Naive thymus-derived CD8-positive, alpha-beta T cell (primary cell): ENCODE measurements at regions not wholly inside any gene's neighbourhood (a gene's known extent, or its start where the extent isn't known, plus 50 kb on each side); places are given as distances from the start of the nearest gene placed in this dataset.

Experiments used
- ATAC-seq, 2 donors: fragments of 150-1000 bp; cut with Tn5 transposase in 1 of 2; sonication (Bioruptor Pico), chemical (Tn5 transposase) in 1 of 2; 1 replicate in 1 of 2; 2 replicates in 1 of 2; pipeline ENCODE4 v1.10.0; 2021; ENCODE audit warnings: mild to moderate bottlenecking in 2 of 2, moderate library complexity in 2 of 2
- POLR2A ChIA-PET: fragments of 350-600 bp; sonication (Branson Sonifier 250); formaldehyde crosslinking; loops from one replicate; lab custom pipeline; 2021; ENCODE audit warnings: antibody characterized with exemption; lab: Charles Lee
- DNase-seq, 10 donors: peaks; one replicate each; pipeline versions ENCODE4 v3.0.0 to v3.0.0-alpha.2; 2020 to 2022
- H3K27ac Mint-ChIP-seq, 10 donors: one replicate each; pipeline ENCODE4 v1.8.0; 2020 to 2022; ENCODE audit warnings: mild to moderate bottlenecking in 10 of 10, mixed read lengths in 10 of 10, moderate library complexity in 4 of 10, inconsistent platforms in 1 of 10
- H3K27me3 Mint-ChIP-seq, 5 donors: one replicate each; pipeline ENCODE4 v1.8.0; 2021 to 2022; ENCODE audit warnings: mixed read lengths in 5 of 5
- H3K36me3 Mint-ChIP-seq, 3 donors: one replicate each; pipeline ENCODE4 v1.8.0; 2020 to 2022; ENCODE audit warnings: mixed read lengths in 3 of 3, mild to moderate bottlenecking in 2 of 3, inconsistent platforms in 1 of 3
- H3K4me1 Mint-ChIP-seq, 4 donors: one replicate each; pipeline ENCODE4 v1.8.0; 2021 to 2022; ENCODE audit warnings: mixed read lengths in 4 of 4
- H3K4me3 Mint-ChIP-seq, 10 donors: one replicate each; pipeline ENCODE4 v1.8.0; 2020 to 2022; ENCODE audit warnings: mild to moderate bottlenecking in 10 of 10, mixed read lengths in 10 of 10, moderate library complexity in 6 of 10, inconsistent platforms in 1 of 10
- H3K9me3 Mint-ChIP-seq, 9 donors: one replicate each; pipeline ENCODE4 v1.8.0; 2020 to 2022; ENCODE audit warnings: mixed read lengths in 9 of 9, mild to moderate bottlenecking in 3 of 9, inconsistent platforms in 1 of 9, moderate library complexity in 1 of 9

GRCh38 chr1:87922885-87923284 lies 594.2 kb downstream of the LMO4 start:
- Mint-ChIP-seq H3K9me3 (no peaks in the 10 kb centered on the region), H3K36me3 (no peaks in the 10 kb centered on the region), H3K4me1 (no peaks in the 10 kb centered on the region), H3K27me3 (peaks cover 0 to 5% (median 0%) of the 10 kb centered on the region in 5 donors), H3K4me3 (no peak overlapping the region), H3K27ac (no peak overlapping the region)
- POLR2A ChIA-PET: no interaction called here
- DNase-seq (no peak), ATAC-seq (no peak)

DNA sequence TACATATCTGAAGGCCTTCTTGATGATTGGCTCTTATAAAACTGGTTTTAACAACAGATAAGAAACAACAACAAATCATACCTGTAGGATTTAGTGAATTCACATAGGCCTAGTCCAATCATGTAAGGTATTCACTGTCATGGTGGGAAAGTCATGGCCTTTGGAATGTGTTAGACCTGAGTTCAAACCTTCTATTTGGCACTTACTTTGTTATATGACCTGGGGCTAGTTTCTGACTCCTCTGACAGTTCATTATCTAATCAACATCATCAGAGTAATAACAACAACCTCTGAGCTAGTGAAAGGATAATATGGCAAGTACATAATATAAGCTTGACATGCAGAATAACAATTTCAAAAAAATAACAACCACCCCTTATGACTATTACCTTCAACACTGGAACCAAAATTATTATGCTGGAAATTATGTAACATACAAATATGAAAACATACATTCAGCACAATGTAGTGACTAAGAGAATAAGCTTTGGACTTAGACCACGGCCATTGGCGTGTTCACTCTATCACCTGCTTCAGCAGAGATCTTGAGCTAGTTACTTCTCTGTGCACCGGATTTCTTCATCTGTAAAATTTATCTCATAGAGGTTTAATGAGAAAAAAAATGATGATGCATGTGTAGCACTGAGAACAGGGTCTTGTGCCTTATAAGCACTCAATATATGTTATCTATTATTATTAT lies 597.6 kb downstream of the LMO4 start:
- no peak for DNase-seq
- peaks cover 4 to 15% (median 8%) of the 10 kb centered on the region in 9 donors for H3K9me3 Mint-ChIP-seq
- H3K27me3 Mint-ChIP-seq: peaks cover 0 to 3% (median 0%) of the 10 kb centered on the region in 5 donors
- POLR2A ChIA-PET: no interaction called here
- H3K4me3 Mint-ChIP-seq: no peak overlapping the region
- no peaks in the 10 kb centered on the region for H3K4me1 Mint-ChIP-seq
- no peak for ATAC-seq
- H3K27ac Mint-ChIP-seq: no peak overlapping the region
- peaks cover 0 to 11% (median 0%) of the 10 kb centered on the region in 3 donors for H3K36me3 Mint-ChIP-seq

DNA sequence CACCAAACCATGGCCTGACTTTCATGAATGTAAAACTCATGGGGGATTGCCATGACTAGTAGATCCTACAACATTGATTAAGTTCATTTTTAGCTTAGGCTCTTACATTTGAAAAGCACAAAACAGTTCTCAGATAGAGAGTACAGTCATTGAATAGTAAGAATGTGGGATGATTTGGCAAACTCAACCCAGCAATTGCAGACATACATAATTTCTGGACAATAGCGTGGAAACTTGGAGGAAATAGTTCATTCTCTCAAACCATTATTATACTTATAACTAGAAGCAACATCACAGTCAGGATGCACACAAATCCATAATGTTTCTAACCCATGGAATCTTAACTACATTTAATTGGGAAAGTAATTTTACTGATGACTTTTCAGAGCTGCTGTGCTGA lies 598.2 kb downstream of the LMO4 start:
- Mint-ChIP-seq H3K4me3 (no peak overlapping the region), H3K36me3 (peaks cover 0 to 17% (median 0%) of the 10 kb centered on the region in 3 donors), H3K4me1 (no peaks in the 10 kb centered on the region), H3K9me3 (peaks cover 4 to 21% (median 12%) of the 10 kb centered on the region in 9 donors), H3K27me3 (peaks cover 0 to 3% (median 0%) of the 10 kb centered on the region in 5 donors), H3K27ac (no peak overlapping the region)
- DNase-seq (no peak), ATAC-seq (no peak)
- POLR2A ChIA-PET: no interaction called here

- Mint-ChIP-seq H3K27me3 (peaks cover 0 to 3% (median 0%) of the 10 kb centered on the region in 5 donors), H3K4me3 (no peak overlapping the region), H3K9me3 (peaks cover 4 to 21% (median 15%) of the 10 kb centered on the region in 9 donors), H3K36me3 (peaks cover 0 to 17% (median 0%) of the 10 kb centered on the region in 3 donors), H3K27ac (no peak overlapping the region), H3K4me1 (no peaks in the 10 kb centered on the region)
- ATAC-seq (no peak), DNase-seq (no peak)
- POLR2A ChIA-PET: no interaction called here
Observed at GRCh38 chr1:87927391-87928280, 599.0 kb downstream of the LMO4 start.

GRCh38 chr1:87928623-87929022 lies 599.9 kb downstream of the LMO4 start:
- POLR2A ChIA-PET: no interaction called here
- H3K9me3 Mint-ChIP-seq: peaks cover 4 to 21% (median 15%) of the 10 kb centered on the region in 9 donors
- no peaks in the 10 kb centered on the region for H3K27me3 Mint-ChIP-seq
- no peaks in the 10 kb centered on the region for H3K4me1 Mint-ChIP-seq
- ATAC-seq (no peak), DNase-seq (no peak)
- H3K36me3 Mint-ChIP-seq: peaks cover 0 to 17% (median 0%) of the 10 kb centered on the region in 3 donors
- no peak overlapping the region for H3K27ac Mint-ChIP-seq
- H3K4me3 Mint-ChIP-seq: no peak overlapping the region

GRCh38 chr1:87929906-87930305 lies 601.2 kb downstream of the LMO4 start:
- peaks cover 4 to 21% (median 15%) of the 10 kb centered on the region in 9 donors for H3K9me3 Mint-ChIP-seq
- ATAC-seq (no peak), DNase-seq (no peak)
- peaks cover 0 to 9% (median 0%) of the 10 kb centered on the region in 5 donors for H3K27me3 Mint-ChIP-seq
- H3K27ac Mint-ChIP-seq: no peak overlapping the region
- H3K36me3 Mint-ChIP-seq: peaks cover 0 to 17% (median 0%) of the 10 kb centered on the region in 3 donors
- POLR2A ChIA-PET: no interaction called here
- H3K4me1 Mint-ChIP-seq: no peaks in the 10 kb centered on the region
- no peak overlapping the region for H3K4me3 Mint-ChIP-seq

- Mint-ChIP-seq H3K9me3 (peaks cover 4 to 21% (median 15%) of the 10 kb centered on the region in 9 donors), H3K36me3 (peaks cover 0 to 17% (median 0%) of the 10 kb centered on the region in 3 donors), H3K27ac (no peak overlapping the region), H3K4me1 (no peaks in the 10 kb centered on the region), H3K4me3 (no peak overlapping the region), H3K27me3 (peaks cover 0 to 15% (median 2%) of the 10 kb centered on the region in 5 donors)
- POLR2A ChIA-PET: no interaction called here
- DNase-seq (no peak), ATAC-seq (no peak)
Observed at GRCh38 chr1:87930796-87931195, 602.1 kb downstream of the LMO4 start.

- H3K4me1 Mint-ChIP-seq: no peaks in the 10 kb centered on the region
- POLR2A ChIA-PET: no interaction called here
- no peak overlapping the region for H3K27ac Mint-ChIP-seq
Observed at GRCh38 chr1:87933171-87933570, 604.5 kb downstream of the LMO4 start.

GRCh38 chr1:87935130-87935529 lies 606.5 kb downstream of the LMO4 start:
- no peaks in the 10 kb centered on the region for H3K4me1 Mint-ChIP-seq
- DNase-seq (no peak), ATAC-seq (no peak)
- H3K36me3 Mint-ChIP-seq: peaks cover 0 to 12% (median 0%) of the 10 kb centered on the region in 3 donors
- peaks cover 0 to 15% (median 2%) of the 10 kb centered on the region in 5 donors for H3K27me3 Mint-ChIP-seq
- H3K27ac Mint-ChIP-seq: no peak overlapping the region
- POLR2A ChIA-PET: no interaction called here
- H3K9me3 Mint-ChIP-seq: peaks cover 4 to 17% (median 14%) of the 10 kb centered on the region in 9 donors
- no peak overlapping the region for H3K4me3 Mint-ChIP-seq

More at GRCh38 chr1:87933171-87933570, 604.5 kb downstream of the LMO4 start:
- H3K27me3 Mint-ChIP-seq: peaks cover 0 to 15% (median 2%) of the 10 kb centered on the region in 5 donors
- H3K9me3 Mint-ChIP-seq: peaks cover 4 to 21% (median 15%) of the 10 kb centered on the region in 9 donors
- no peak for ATAC-seq
- H3K36me3 Mint-ChIP-seq: peaks cover 0 to 17% (median 0%) of the 10 kb centered on the region in 3 donors
- DNase-seq: no peak
- H3K4me3 Mint-ChIP-seq: no peak overlapping the region

GRCh38 chr1:87937831-87938395 lies 609.2 kb downstream of the LMO4 start:
- H3K27ac Mint-ChIP-seq: no peak overlapping the region
- H3K4me3 Mint-ChIP-seq: no peak overlapping the region
- POLR2A ChIA-PET: no interaction called here
- H3K36me3 Mint-ChIP-seq: no peaks in the 10 kb centered on the region
- no peaks in the 10 kb centered on the region for H3K4me1 Mint-ChIP-seq
- H3K9me3 Mint-ChIP-seq: no peaks in the 10 kb centered on the region
- DNase-seq (no peak), ATAC-seq (no peak)
- peaks cover 0 to 15% (median 2%) of the 10 kb centered on the region in 5 donors for H3K27me3 Mint-ChIP-seq

DNA sequence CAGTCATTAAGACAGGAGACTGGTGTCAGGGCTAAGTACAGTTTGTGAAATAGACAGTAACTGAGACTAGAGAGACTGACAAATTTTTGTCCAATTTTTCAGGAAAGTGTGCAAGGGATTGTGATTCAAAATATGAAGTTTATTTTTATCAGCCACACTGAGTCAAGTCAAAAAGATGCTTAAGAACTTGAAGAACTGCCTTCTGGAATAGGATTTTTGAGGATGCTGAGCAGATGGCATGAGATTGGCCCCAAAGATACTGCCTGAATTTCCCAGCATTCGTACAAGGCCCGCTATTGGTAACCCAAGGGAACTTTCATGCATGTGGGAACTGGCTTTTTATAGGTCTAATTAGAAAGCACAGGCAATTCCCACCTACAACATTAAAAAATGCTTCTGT lies 610.0 kb downstream of the LMO4 start:
- Mint-ChIP-seq H3K27me3 (peaks cover 0 to 15% (median 2%) of the 10 kb centered on the region in 5 donors), H3K4me1 (no peaks in the 10 kb centered on the region), H3K9me3 (no peaks in the 10 kb centered on the region), H3K4me3 (no peak overlapping the region), H3K27ac (no peak overlapping the region), H3K36me3 (no peaks in the 10 kb centered on the region)
- ATAC-seq (no peak), DNase-seq (no peak)
- POLR2A ChIA-PET: no interaction called here

GRCh38 chr1:87939444-87939843 lies 610.8 kb downstream of the LMO4 start:
- H3K4me1 Mint-ChIP-seq: no peaks in the 10 kb centered on the region
- no peak overlapping the region for H3K27ac Mint-ChIP-seq
- H3K36me3 Mint-ChIP-seq: no peaks in the 10 kb centered on the region
- POLR2A ChIA-PET: no interaction called here
- no peak for ATAC-seq
- no peaks in the 10 kb centered on the region for H3K9me3 Mint-ChIP-seq
- H3K27me3 Mint-ChIP-seq: peaks cover 0 to 11% (median 2%) of the 10 kb centered on the region in 5 donors
- no peak for DNase-seq
- no peak overlapping the region for H3K4me3 Mint-ChIP-seq

DNA sequence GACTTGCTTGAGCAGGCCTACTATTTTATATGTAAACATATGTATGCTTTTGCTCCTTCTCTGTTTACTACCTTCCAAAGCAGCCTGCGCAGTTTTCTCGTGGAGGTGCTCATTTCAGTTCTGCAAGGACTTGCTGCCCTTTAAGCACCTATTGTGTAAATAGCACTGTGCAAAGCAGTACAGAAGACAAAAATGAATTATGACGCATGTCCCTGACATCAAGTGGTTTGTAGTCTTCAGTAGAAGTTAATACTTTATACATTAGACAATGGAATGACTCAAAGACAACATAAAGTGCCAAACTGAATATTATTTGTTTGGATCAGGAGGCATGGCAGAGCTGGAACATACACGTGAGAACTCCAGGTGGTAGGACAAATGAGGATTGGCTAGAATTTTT lies 611.7 kb downstream of the LMO4 start:
- Mint-ChIP-seq H3K9me3 (no peaks in the 10 kb centered on the region), H3K36me3 (no peaks in the 10 kb centered on the region), H3K4me1 (no peaks in the 10 kb centered on the region), H3K27ac (no peak overlapping the region), H3K27me3 (peaks cover 0 to 3% (median under 1%) of the 10 kb centered on the region in 5 donors), H3K4me3 (no peak overlapping the region)
- no peak for ATAC-seq
- DNase-seq: no peak
- POLR2A ChIA-PET: no interaction called here
